ENCODE measurements at regions not wholly inside any gene's neighbourhood (a gene's known extent, or its start where the extent isn't known, plus 50 kb on each side); places are given as distances from the start of the nearest gene placed in this dataset.

GRCh38 chr6:22830463-22830862 is 261.1 kb downstream of the HDGFL1 start:
- Histone ChIP-seq H3K4me3 (no peak overlapping the region), H3K4me1 (peaks cover 19% of the 10 kb centered on the region), H3K36me3 (no peaks in the 10 kb centered on the region), H3K27ac (replicated peaks) (no peak overlapping the region), H3K9me3 (replicated peaks) (no peaks in the 10 kb centered on the region), H3K27me3 (ENCODE audit: low read depth) (no peaks in the 10 kb centered on the region)
- TF ChIP-seq CTCF (IDR thresholded peaks at IDR 0.05; ENCODE audit: borderline replicate concordance) = no peak
- no peak for DNase-seq
- intact Hi-C loops (cut with micrococcal nuclease) = no loop called here

GRCh38 chr6:22833191-22833590 is 263.8 kb downstream of the HDGFL1 start:
- Histone ChIP-seq H3K36me3 (no peaks in the 10 kb centered on the region), H3K9me3 (replicated peaks) (peaks cover 5% of the 10 kb centered on the region), H3K4me3 (no peak overlapping the region), H3K27me3 (ENCODE audit: low read depth) (no peaks in the 10 kb centered on the region), H3K27ac (replicated peaks) (no peak overlapping the region), H3K4me1 (peaks cover 8% of the 10 kb centered on the region)
- intact Hi-C loops (cut with micrococcal nuclease) = no loop called here
- no peak for DNase-seq
- no peak for TF ChIP-seq CTCF (IDR thresholded peaks at IDR 0.05; ENCODE audit: borderline replicate concordance)

GRCh38 chr6:22838345-22838744 is 269.0 kb downstream of the HDGFL1 start:
- H3K27me3 ChIP-seq (ENCODE audit: low read depth) = no peaks in the 10 kb centered on the region
- TF ChIP-seq CTCF (IDR thresholded peaks at IDR 0.05; ENCODE audit: borderline replicate concordance) = no peak
- peaks cover 24% of the 10 kb centered on the region for H3K9me3 ChIP-seq (replicated peaks)
- H3K36me3 ChIP-seq = no peaks in the 10 kb centered on the region
- intact Hi-C loops (cut with micrococcal nuclease) = no loop called here
- no peak overlapping the region for H3K4me3 ChIP-seq
- DNase-seq = no peak
- no peaks in the 10 kb centered on the region for H3K4me1 ChIP-seq
- no peak overlapping the region for H3K27ac ChIP-seq (replicated peaks)

DNA sequence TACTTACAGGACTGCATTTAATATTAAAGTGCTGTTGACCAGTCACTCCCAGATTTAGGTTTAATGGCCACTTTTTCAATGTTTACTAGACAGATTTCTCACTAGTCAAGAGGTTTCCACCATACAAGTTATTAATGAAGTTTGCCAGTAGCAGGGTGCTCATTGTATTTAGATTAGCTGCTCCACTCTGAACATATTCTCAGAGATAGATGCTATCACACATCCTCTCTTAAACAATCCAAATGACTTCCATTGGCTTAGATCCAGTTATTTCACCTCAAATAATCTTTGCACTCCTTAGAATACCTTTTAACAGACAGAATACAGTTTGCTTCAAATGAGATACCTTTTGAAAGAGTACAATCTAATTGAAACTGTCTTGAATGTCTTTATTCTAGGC is 276.1 kb downstream of the HDGFL1 start:
- Histone ChIP-seq H3K4me3 (no peak overlapping the region), H3K27ac (replicated peaks) (no peak overlapping the region), H3K27me3 (ENCODE audit: low read depth) (no peaks in the 10 kb centered on the region), H3K4me1 (peaks cover 14% of the 10 kb centered on the region), H3K9me3 (replicated peaks) (peaks cover 12% of the 10 kb centered on the region), H3K36me3 (no peaks in the 10 kb centered on the region)
- intact Hi-C loops (cut with micrococcal nuclease) = no loop called here
- no peak for TF ChIP-seq CTCF (IDR thresholded peaks at IDR 0.05; ENCODE audit: borderline replicate concordance)
- no peak for DNase-seq

GRCh38 chr6:22848121-22848520 is 278.8 kb downstream of the HDGFL1 start:
- intact Hi-C loops (cut with micrococcal nuclease) = no loop called here

More at GRCh38 chr6:22848121-22848520, 278.8 kb downstream of the HDGFL1 start:
- Histone ChIP-seq H3K4me3 (no peak overlapping the region), H3K27ac (replicated peaks) (no peak overlapping the region), H3K27me3 (ENCODE audit: low read depth) (no peaks in the 10 kb centered on the region), H3K4me1 (peaks cover 14% of the 10 kb centered on the region), H3K9me3 (replicated peaks) (peaks cover 6% of the 10 kb centered on the region), H3K36me3 (no peaks in the 10 kb centered on the region)
- DNase-seq = no peak
- TF ChIP-seq CTCF (IDR thresholded peaks at IDR 0.05; ENCODE audit: borderline replicate concordance) = no peak

All from left ventricle myocardium inferior (tissue), 1 donor.